ENCODE measurements at regions not wholly inside any gene's neighbourhood (a gene's known extent, or its start where the extent isn't known, plus 50 kb on each side); places are given as distances from the start of the nearest gene placed in this dataset.
"Not testable (repeated sequence)": the region's sequence is repeated elsewhere in the genome, so short reads cannot be mapped to it uniquely, and the experiment has no call there.

DNA sequence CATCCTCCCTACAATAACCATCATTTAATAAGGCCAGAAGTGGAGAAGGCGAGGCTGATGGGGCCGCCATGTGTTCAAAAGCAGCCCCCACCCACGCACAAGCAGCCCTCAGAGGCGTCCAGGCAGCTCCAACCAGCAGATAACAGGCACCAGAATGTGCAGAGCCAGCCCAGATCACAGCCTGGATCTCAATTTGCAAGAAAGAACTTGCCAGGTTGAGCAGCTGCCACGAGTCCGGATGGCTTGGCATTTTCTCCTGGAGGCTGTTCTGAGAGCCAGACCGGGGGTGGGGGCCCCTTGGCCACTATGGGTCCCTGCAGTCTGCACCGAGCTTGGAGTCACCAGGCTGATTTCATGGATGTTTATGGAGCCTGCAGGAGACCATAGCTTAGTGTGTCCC, 338.1 kb downstream of the PREX1 start:
- peak; percentile 52 for DNase-seq

GRCh38 chr20:48489046-48489463, 338.7 kb downstream of the PREX1 start:
- no peak for DNase-seq

DNA sequence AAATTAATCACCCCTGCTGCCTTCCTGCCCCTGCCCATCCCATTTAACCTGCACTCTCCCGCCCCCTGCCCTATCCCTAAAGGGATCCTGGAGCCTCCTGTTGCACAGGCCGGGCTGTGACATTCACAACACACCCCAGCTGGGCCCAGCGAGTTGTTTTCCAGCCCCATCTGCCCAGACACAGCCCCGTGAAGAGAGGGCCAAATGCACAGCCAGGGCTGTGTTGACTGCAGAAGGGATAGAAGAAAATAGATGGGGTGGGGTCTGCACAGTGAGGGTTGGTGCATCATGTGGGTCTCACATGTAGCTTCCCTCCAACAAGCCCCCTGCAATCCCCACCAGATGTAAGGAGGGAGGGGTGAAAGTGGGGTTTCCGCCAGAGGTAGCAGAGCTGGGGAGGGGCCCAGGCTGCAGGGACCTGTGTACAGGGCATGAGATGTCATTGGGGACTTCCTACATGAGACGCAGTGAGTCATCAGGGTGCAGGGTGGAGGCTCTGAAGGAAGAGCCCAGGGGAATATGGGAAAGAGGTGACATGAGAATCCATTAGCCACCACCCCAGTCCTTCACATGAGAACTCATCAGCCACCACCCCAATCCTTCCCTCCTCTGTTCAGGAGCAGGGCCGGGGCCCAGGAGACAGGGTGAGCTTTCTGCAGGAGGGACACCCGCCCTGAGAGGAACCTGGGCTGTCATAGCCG, 339.3 kb downstream of the PREX1 start:
- not testable (repeated sequence) for DNase-seq

- DNase-seq = no peak
Measured at GRCh38 chr20:48486065-48486464, 341.7 kb downstream of the PREX1 start.

GRCh38 chr20:48485153-48485552, 342.6 kb downstream of the PREX1 start:
- not testable (repeated sequence) for DNase-seq

DNA sequence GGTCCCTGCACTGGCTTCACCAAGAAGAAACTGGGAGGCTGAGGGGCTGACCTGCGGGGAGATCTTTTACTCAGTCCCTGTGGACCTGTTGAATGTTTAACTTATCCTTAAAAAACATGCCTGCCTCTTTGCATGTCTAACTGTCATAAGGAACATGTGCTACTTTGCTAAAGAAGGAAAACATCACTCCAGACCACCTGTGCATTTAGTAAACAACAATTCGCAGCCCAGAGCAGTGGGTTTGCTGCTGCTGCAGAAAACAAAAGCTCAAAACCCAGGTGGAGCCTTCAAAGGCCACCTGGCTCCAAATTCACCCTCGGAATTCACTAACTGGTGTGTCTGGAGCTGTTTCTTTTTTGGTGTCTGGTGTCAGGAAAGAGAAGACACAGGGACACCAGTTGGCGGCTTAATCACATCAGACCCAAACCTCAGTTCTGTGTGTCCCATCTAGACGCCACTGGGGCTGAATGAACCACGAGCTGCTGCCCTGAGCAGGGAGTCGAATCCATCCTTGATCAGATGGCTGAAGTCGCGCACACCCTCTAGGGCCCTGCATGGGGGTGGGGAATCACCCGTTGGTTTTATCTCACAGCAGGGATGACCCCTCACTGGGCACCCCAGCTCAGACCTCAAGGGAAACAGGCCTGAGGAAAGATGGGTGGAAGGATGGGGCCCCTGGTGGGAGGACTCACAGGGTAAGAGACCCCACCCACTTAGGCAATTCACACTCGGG, 344.3 kb downstream of the PREX1 start:
- no peak for DNase-seq

GRCh38 chr20:48482790-48483189, 345.0 kb downstream of the PREX1 start:
- DNase-seq = no peak

GRCh38 chr20:48480216-48480772, 347.5 kb downstream of the PREX1 start:
- no peak for DNase-seq

DNA sequence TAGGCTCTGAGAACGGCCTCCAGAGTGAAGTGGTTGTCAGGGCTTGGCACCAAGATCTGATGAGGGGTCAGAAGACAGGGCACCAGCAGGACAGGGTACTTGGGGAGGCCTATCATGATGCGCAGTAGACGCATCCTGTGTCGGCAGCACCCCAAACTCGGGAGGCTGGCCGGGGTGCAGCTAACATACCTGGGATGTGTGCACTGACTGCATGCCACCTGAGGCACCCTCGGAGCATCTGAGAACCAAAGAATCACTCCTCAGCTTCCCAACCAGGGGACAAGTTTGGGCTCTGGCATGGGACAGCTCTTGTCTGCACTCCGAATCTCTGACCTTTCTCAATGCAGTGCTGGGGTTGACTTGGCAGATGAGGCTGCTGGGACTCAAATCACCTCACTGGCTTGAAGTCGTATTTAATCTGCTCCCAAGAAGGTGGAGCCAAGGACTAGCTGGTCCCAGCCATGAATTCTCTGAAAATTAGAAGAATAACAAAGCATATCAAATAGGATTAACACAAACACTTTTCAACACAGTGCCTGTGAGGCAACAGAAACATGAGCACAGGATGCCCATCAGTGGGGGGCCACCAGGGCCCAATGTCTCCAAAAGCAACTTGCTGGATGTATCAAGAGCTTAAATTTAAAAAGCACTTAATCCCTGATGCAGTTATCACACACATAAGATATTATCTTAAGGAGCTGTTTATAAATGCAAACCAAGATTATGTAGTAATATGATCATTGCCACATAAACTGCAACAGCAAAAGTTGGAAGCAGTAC, 348.8 kb downstream of the PREX1 start:
- no peak for DNase-seq

- DNase-seq = no peak
Measured at GRCh38 chr20:48478370-48478769, 349.4 kb downstream of the PREX1 start.

DNA sequence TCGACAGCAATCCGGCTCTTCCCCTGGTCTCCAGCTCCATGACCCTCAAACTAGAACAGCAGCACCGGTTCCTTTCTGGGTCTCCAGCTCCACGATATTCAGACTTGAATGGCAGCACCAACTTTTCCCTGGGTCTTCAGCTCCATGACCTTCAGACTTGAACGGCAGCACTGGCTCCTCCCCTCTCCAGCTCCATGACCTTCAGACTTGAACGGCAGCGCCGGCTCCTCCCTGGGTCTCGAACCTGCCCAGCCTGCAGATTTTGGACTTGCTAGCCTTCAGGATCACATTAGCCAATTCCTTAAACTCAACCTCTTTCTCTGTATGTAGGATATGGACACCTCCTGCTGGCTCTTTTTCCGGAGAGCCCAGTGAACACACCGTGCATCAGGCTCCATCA, 350.9 kb downstream of the PREX1 start:
- DNase-seq = no peak

DNA sequence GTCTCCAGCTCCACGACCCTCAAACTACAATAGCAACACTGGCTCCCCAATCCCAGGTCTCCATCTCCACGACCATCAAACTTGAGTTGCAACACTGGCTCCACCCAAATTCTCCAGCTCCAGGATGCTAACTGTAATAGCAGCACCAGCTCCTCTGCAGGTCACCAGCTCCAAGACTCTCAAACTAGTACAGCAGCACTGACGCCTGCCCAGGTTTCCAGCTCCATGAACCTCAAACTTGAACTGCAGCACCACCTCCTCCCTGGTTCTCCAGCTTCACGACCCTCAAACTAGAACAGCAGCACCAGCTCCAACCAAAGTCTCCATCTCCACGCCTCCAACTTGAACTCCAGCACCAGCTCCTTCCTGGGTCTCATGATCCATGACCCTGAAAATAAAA, 353.8 kb downstream of the PREX1 start:
- DNase-seq = no peak

DNA sequence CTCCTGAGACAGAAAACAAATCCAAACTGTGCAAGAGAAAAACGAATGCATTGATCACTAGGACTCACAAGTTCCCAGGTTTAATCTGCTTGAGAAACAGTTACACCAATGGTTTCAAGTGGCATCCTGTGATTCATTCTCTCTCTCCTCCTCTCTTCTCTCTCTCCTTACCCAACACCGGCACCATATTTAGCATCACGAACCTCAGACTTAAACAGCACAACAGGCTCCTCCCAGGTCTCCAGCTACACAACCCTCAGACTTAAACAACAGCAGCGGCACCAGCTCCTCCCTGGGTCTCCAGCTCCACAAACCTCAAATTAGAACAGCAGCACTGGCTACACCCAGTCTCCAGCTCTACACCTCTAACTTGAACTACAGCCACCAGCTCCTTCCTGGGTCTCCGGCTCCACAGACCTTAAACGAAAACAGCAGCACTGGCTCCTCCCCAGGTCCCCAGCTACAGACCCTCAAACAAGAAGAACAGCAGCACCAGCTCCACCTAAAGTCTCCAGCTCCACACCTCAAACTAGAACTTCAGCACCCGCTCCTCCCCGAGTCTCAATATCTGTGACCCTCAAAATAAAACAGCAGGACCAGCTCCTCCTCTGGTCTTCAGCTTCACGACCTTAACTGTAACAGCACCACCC, 355.9 kb downstream of the PREX1 start:
- DNase-seq = no peak

GRCh38 chr20:48471176-48471575, 356.6 kb downstream of the PREX1 start:
- no peak for DNase-seq

- no peak for DNase-seq
Measured at GRCh38 chr20:48470141-48470540, 357.7 kb downstream of the PREX1 start.

- DNase-seq = no peak
Measured at GRCh38 chr20:48469026-48469425, 358.8 kb downstream of the PREX1 start.

DNA sequence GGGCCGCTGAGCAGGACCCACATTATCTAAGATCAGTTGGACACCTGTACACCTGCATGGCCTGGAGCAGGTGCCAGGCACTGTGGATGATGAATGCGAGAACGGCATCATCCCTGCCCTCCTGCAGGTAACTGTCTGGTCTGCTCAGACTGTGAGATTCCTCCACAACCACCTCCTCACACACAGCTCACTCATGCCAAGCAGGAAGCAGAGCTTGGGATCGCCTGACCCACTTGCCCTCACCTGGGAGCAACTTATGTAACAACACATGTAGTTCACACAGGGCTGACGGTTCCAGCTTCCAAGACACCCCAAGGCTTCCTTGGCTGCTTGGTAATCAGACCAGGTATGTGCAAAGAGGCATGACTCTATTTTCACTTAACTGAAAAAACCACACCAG, 359.2 kb downstream of the PREX1 start:
- no peak for DNase-seq

GRCh38 chr20:48467622-48468021, 360.2 kb downstream of the PREX1 start:
- no peak for DNase-seq

- DNase-seq = no peak
Measured at GRCh38 chr20:48465271-48465670, 362.5 kb downstream of the PREX1 start.

GRCh38 chr20:48463916-48464315, 363.9 kb downstream of the PREX1 start:
- peak; percentile 36 for DNase-seq

GRCh38 chr20:48463096-48463720, 364.6 kb downstream of the PREX1 start:
- DNase-seq = peak; percentile 56

GRCh38 chr20:48461735-48462119, 366.1 kb downstream of the PREX1 start:
- DNase-seq = no peak
